GM18951 (cell line): ENCODE measurements at regions not wholly inside any gene's neighbourhood (a gene's known extent, or its start where the extent isn't known, plus 50 kb on each side); places are given as distances from the start of the nearest gene placed in this dataset.

Experiments
- POLR2A ChIP-seq: IDR thresholded peaks from 4 replicates; pipeline ENCODE4 v1.6.1; 2011; ENCODE audit warnings: mild to moderate bottlenecking; ENCODE audit not compliant: insufficient read length, insufficient read depth; ENCODE audit errors: extremely low read depth
- in situ Hi-C: fragments of 300-500 bp; cut with MboI; formaldehyde crosslinking; loops from one replicate; pipeline ENCODE4 v1.12.0; 2022; ENCODE audit warnings: low sequenced_read_pairs, mixed read lengths, inconsistent platforms; ENCODE audit not compliant: unreplicated experiment

DNA sequence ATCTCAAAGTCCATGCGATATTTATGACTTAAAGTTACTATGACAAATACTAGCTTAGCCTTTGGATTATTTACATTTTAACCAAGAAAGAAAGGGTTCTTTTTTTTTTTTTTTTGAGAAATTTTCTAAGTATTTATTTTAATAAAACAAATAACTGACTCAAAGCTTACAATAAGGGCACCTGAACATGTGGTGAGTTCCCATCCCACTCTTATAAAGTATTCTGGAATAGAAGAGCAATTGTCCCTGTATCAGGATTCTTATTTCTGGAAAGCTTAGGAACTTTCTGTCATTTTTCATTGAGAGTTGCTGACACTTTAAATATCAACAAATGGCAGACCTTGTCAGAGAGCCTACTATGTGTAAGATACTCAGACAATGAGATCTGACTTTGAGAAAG is 686.1 kb upstream of the SOX9 start:
- in situ Hi-C loops, result no loop called here
- TF ChIP-seq POLR2A, result no peak

DNA sequence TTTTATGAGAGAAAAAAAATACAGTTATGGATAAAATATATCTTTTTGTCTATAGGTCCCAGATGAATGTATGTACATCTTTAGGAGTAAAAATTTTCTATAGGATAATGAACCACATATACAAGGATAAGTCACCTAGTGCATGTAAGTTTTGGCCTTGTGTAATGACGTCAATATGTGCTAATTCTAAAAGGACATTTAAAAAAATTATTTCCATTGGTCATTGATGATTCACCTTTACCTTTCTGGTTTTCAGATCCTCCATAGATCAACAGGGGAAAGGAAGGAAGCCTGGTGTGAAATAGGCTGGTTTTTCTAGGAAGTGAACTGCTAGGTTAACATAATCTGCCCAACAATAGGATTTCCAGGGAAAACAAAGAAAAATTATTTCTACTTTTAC is 684.3 kb upstream of the SOX9 start:
- no peak for TF ChIP-seq POLR2A
- in situ Hi-C loops, result no loop called here

DNA sequence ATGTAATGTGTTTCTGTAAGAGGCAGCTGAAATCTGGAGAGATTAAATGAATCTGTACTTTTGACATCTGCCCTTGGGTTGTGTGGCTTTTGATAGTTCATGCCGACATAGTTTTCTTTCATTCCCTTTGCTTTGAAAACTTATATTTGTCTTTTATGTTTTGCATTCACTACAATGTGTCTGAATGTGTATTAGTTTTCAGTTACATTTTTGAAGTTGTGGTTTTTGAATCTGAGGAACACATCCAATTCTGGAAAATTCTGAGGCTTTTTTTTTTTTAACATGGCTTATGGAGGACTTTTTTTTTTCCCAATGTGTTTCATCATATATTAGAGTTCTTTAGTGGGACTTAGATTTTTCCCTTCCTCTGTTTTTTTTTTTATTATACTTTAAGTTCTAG is 683.7 kb upstream of the SOX9 start:
- in situ Hi-C loops, result no loop called here
- TF ChIP-seq POLR2A, result no peak

DNA sequence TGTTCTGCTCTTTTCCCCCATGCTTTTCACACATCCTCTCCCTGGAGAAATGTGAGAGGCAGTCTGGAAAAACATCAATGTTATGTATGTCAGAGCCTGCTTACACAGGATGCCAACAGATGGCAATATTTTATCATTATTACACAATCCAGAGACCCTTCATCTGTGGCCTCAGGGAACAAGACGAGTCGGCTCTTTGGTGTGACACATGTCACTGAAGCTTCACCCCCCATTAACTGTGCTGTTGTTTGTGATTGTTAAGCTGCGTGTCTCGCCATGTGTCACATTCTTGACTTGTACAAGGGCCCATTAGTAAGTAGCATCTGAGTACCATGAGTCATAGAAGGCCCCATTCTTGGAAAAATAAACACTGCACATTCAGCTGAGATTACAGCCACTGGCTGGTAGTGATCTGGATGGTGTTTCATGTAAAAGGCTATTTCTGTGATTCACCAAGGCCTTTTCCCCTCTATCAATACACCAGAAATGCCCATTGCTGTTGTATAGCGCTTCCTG is 682.1 kb upstream of the SOX9 start:
- in situ Hi-C loops, result no loop called here

DNA sequence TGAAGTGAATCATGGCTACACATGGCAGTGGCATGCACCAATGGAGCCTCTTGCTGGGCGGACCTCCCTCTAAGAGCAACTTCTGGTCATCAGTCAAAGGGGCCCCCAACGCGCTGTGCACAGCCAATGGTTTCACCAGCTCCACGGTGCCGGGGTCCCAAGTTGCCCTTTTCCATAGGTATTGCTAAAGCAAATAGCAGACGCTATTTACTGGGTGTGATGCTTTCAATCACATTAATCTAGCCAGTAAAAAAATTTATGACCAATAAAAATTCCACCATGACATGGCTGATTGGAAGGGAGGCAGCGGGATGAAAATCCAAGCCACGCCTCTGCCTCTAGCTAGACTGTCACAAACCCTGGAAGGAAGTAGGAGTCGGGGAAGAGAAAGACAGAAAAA is 680.3 kb upstream of the SOX9 start:
- TF ChIP-seq POLR2A, result no peak
- in situ Hi-C loops, result no loop called here

More for the DNA sequence above, 682.1 kb upstream of the SOX9 start:
- TF ChIP-seq POLR2A, result no peak

DNA sequence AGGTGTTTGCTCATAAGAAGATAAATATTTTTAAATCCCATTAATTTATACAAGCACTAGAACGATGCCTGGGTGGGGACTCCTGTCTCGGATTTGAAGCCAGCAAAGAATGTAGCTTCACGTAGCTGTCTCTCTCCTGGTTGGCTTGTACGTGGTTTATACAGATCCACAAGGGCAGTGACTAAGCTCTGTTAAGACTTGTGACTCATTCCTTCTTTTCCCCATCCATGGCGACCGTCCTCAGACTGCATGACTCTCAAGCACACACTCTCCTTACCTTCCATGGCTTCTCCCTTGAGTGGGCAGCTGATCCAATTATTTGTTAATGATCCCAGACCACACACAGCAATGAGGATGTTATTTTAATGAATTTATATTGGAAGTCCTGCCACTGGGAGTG is 679.7 kb upstream of the SOX9 start:
- in situ Hi-C loops, result no loop called here
- no peak for TF ChIP-seq POLR2A

DNA sequence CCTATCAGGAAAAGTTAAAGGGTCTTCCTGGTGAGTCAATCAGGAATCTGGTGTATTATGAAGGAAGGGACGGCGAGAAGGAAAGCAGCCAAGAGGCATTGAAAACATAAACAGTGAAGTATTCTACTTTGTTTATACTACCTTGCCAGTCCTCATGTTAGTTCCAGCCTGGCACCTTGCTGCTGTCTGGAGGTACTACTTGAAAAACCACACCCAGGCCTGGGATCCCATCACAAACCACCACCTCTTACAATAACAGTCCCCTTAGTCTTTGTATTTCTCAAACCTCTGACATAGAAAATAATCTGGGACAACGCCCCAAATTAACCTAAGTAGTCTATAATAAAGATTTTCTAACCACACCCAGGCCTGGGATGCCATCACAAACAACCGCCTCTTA is 676.7 kb upstream of the SOX9 start:
- in situ Hi-C loops, result no loop called here

DNA sequence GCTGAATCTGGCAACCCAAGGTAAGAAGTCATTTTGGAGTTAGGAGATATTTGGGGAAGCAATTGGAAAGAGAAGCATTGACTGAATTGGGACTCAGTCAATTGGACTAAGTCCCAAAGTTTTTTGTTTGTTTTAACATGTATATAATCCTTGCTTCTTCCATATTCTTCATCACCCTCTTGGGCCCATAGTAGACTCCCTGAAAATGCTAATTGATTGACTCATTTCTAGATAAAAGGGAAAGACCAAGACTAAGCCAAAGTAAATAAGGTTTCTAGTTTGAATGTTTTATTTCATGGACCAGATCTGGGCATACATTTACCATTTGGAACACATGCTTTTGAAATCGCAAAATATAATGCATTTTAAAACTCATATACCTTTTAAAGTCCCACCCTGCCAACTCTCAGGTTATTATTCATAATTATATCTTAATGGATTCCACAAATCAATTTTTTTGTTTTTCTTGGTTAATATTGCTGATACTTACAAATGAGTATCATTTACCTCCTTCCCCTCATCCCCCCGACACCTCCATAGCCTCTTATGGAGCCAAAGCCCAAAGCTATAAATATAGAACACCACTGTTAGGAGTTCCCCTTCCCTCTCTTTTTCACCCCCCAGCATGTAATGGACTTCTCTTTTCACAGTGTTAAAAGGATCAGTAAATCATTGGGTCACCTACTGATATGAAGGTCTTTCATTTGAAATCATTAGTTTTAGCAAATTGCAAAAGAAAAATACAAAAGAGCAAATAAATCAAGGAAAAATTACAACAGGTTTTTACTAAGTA is 674.0 kb upstream of the SOX9 start:
- TF ChIP-seq POLR2A, result no peak
- in situ Hi-C loops, result no loop called here

More for the DNA sequence above, 676.7 kb upstream of the SOX9 start:
- TF ChIP-seq POLR2A, result no peak

DNA sequence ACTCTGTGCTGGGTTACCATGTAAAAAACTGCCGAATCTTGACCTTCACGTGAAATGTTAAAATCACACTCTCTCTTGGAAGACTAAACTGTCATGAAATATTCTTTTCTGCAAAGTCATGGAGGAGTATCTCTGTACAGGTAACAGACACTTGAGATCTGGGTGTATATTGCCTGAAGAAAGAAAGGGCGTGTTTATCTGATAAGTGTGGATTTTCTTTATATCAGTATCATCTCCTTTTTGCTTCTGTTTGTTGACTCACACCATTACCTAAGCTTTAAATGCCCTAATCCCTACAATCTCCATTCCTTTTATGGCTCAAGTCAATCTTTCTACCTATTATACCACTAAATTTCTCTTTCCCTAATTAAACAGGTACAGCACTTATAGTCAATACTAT is 673.2 kb upstream of the SOX9 start:
- TF ChIP-seq POLR2A, result no peak
- in situ Hi-C loops, result no loop called here

DNA sequence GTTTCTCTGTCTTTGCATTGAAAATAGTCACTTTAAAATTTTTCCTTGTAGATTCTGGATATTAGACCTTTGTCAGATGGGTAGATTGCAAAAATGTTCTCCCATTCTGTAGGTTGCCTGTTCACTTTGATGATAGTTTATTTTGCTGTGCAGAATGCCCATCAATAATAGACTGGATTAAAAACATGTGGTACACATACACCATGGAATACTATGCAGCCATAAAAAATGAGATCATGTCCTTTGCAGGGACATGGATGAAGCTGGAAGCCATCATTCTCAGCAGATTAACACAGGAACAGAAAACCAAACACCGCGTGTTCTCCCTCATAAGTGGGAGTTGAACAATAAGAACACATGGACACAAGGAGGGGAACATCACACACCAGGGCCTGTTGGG is 670.2 kb upstream of the SOX9 start:
- in situ Hi-C loops, result loop anchor here (25.0 kb wide), 2 partner anchors 662 to 1087 kb away; partner anchors contain the start of gene SOX9

DNA sequence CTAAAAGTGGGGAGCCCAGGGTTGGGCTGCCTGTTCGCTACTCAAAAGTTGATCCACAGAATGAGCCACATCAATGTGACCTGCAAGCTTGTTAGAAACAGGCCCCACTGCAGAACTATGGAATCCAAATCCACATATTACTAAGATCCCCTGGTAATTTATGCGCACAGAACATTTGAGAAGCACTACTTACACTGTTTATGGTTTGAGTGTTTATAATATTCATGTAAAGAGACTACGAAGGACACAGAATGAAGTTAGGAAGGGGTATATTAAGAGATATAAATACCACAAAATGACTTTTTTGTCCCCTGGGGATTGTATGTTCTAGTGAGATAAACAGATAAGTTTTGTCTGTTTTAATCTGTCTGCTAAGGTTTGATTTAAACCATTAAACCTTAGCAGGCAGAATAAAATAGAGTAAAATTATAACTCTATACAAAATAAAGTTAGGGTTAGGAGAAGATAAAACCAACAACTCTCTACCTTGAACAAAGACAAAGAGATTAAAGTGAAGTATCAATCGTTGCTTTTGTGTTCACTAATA is 666.9 kb upstream of the SOX9 start:
- no peak for TF ChIP-seq POLR2A
- in situ Hi-C loops, result loop anchor here (25.0 kb wide), 2 partner anchors 658 to 1083 kb away; partner anchors contain the start of gene SOX9

DNA sequence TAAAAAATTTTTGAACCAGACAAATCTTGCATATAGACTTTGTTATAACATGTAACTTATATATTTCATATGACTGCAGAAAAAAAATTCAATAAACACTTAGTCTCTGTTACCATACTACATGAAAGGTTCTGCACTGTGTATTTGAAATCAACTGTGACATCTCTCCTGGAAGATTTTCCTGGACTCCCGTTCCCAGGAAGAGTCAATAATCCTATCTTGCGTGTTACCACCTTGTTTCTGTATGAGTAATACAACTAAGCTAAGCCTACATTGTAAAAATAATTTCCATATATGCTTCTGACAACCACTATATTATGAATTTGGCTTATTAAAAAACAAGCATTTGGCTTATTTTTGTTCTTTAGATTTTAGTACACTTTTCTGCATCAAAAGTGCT is 665.6 kb upstream of the SOX9 start:
- no peak for TF ChIP-seq POLR2A
- in situ Hi-C loops, result loop anchor here (25.0 kb wide), 2 partner anchors 657 to 1082 kb away; partner anchors contain the start of gene SOX9

DNA sequence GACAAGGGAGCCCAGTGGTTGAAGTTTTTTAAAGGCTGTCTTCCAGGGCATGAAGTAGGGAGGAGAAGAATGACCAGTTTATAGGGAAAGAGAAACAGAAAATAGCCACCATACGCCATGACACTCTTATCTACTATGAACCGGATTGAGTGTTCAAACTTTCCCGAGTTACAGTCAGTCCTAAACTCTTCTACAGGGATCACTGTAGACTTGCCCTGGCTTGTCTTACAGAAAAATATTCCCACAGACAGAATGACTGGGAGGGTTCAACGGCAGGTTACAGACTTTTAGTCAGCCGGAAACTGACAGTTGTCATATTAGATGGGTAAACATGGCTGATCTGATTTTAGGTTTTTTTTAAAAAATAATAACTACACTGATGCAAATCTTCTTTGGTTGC is 662.5 kb upstream of the SOX9 start:
- no peak for TF ChIP-seq POLR2A
- in situ Hi-C loops, result loop anchor here (25.0 kb wide), 2 partner anchors 654 to 1079 kb away; partner anchors contain the start of gene SOX9

DNA sequence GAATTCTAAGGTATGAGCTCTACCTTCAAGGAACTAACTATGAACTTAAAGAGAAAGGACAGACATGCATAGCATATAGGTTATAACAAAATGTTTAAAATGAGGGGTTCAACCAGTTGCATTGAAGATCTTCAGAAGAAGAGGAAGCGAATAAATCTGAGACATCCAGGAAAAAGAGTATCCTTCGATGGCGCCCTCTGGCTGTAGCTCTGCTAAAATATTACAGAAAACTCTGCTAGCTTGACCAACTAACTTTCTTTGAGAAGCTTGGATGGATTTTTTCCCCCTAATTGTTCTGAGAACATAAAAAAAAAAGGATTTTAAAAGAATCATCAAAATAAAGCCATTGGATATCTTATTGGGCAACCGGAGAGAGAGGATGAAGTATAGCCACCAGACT is 659.9 kb upstream of the SOX9 start:
- TF ChIP-seq POLR2A, result no peak
- in situ Hi-C loops, result loop anchor here (25.0 kb wide), 2 partner anchors 651 to 1076 kb away; partner anchors contain the start of gene SOX9
